KMS-11 (cell line): ENCODE measurements at regions not wholly inside any gene's neighbourhood (a gene's known extent, or its start where the extent isn't known, plus 50 kb on each side); places are given as distances from the start of the nearest gene placed in this dataset.

Experiments
- H2AFZ ChIP-seq: fragments of 200-600 bp; sonication (generic); 2 replicates; pipeline ENCODE4 v1.6.1; 2016; ENCODE audit warnings: antibody characterized with exemption, mixed run types, low read depth
- H3K27ac ChIP-seq: fragments of 200-600 bp; sonication (generic); 2 replicates; pipeline ENCODE4 v1.6.1; 2016; ENCODE audit warnings: mild to moderate bottlenecking, mixed run types
- H3K27me3 ChIP-seq: fragments of 200-600 bp; sonication (generic); 2 replicates; pipeline ENCODE4 v1.6.1; 2017; ENCODE audit warnings: mild to moderate bottlenecking, low read depth, mixed run types, moderate library complexity; ENCODE audit not compliant: insufficient read depth
- H3K36me3 ChIP-seq: fragments of 200-600 bp; sonication (generic); 2 replicates; pipeline ENCODE4 v1.6.1; 2017; ENCODE audit warnings: mild to moderate bottlenecking, mixed run types; ENCODE audit not compliant: insufficient read depth
- H3K4me1 ChIP-seq: fragments of 200-600 bp; sonication (generic); 2 replicates; pipeline ENCODE4 v1.6.1; 2016; ENCODE audit warnings: mild to moderate bottlenecking, low read depth, mixed run types; ENCODE audit not compliant: poor library complexity, severe bottlenecking
- H3K4me2 ChIP-seq: fragments of 200-600 bp; sonication (generic); 2 replicates; pipeline ENCODE4 v1.7.0; 2016; ENCODE audit warnings: mild to moderate bottlenecking, mixed run types
- H3K4me3 ChIP-seq: fragments of 200-600 bp; sonication (generic); IDR thresholded peaks from 2 replicates; pipeline ENCODE4 v1.6.1; 2017; ENCODE audit warnings: low read depth, low read length, mixed read lengths; ENCODE audit not compliant: insufficient read depth
- H3K79me2 ChIP-seq: fragments of 200-600 bp; sonication (generic); 2 replicates; pipeline ENCODE4 v1.6.1; 2016; ENCODE audit warnings: low read depth, mixed run types; ENCODE audit not compliant: insufficient read depth
- H3K9ac ChIP-seq: fragments of 200-600 bp; sonication (generic); 2 replicates; pipeline ENCODE4 v1.6.1; 2016; ENCODE audit warnings: mild to moderate bottlenecking, mixed run types
- H4K20me1 ChIP-seq: fragments of 200-600 bp; sonication (generic); 2 replicates; pipeline ENCODE4 v1.6.1; 2016; ENCODE audit warnings: mild to moderate bottlenecking, mixed run types; ENCODE audit not compliant: insufficient read depth
- CTCF ChIP-seq: fragments of 200-600 bp; sonication (generic); conservative IDR thresholded peaks from 2 replicates; pipeline ENCODE4 v1.6.1; 2017; ENCODE audit warnings: low read depth, mild to moderate bottlenecking, antibody characterized with exemption, low read length, moderate library complexity, mixed read lengths

GRCh38 chr9:107106416-107106815, 176.7 kb upstream of the RAD23B start:
- no peak overlapping the region for H3K9ac ChIP-seq
- no peak for TF ChIP-seq CTCF
- H3K27me3 ChIP-seq, result no peaks in the 10 kb centered on the region
- H3K4me1 ChIP-seq, result no peaks in the 10 kb centered on the region
- H3K27ac ChIP-seq, result no peak overlapping the region
- no peak overlapping the region for H2AFZ ChIP-seq
- no peak overlapping the region for H3K4me3 ChIP-seq
- H3K79me2 ChIP-seq, result no peaks in the 10 kb centered on the region
- H4K20me1 ChIP-seq, result no peaks in the 10 kb centered on the region
- no peaks in the 10 kb centered on the region for H3K36me3 ChIP-seq
- no peak overlapping the region for H3K4me2 ChIP-seq

DNA sequence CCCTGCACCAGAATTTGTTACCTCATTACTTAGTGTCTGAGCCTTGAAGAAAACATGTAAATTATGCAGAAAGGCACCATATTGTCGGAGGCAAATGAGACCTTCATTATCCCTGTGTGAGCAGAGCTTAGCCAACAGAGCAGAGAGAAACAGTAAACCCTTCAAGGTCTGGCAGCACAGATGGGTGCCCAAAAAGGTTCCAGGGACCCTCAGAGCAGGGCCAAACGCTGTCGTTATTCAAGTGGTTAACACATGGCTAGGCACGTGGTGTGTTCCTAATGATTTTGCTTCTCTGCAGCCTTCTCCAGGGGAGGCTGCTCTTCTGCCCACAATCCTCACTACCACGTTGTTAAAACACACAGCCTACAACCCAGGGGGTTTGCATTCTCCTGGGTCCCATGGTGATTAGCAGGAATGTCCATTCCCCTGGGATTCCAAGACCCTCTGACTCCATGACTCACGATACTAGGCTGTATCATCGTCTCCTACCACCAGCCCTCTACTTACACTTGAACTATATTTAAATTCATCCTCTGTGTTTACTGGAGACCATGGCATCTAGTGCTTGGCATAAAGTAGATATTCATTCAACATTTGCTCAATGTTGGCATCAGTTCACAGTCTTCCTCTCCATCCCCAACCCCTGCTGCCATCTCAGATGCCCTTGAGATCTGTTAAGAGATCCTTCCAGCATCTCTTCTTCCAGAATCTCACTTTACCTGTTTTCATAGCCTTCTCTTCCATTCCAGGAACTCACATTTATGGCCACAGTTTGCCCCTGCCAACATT, 174.5 kb upstream of the RAD23B start:
- no peak for TF ChIP-seq CTCF
- H3K27ac ChIP-seq, result no peak overlapping the region
- H3K4me3 ChIP-seq, result no peak overlapping the region
- no peak overlapping the region for H2AFZ ChIP-seq
- no peaks in the 10 kb centered on the region for H3K79me2 ChIP-seq
- no peaks in the 10 kb centered on the region for H3K4me1 ChIP-seq
- no peaks in the 10 kb centered on the region for H3K36me3 ChIP-seq
- no peaks in the 10 kb centered on the region for H4K20me1 ChIP-seq
- H3K27me3 ChIP-seq, result no peaks in the 10 kb centered on the region
- no peak overlapping the region for H3K9ac ChIP-seq
- no peak overlapping the region for H3K4me2 ChIP-seq

GRCh38 chr9:107109324-107109723, 173.8 kb upstream of the RAD23B start:
- Histone ChIP-seq H3K79me2 (no peaks in the 10 kb centered on the region), H4K20me1 (no peaks in the 10 kb centered on the region), H3K4me3 (no peak overlapping the region), H3K27ac (no peak overlapping the region), H3K27me3 (no peaks in the 10 kb centered on the region), H3K9ac (no peak overlapping the region), H3K4me1 (no peaks in the 10 kb centered on the region), H2AFZ (no peak overlapping the region), H3K36me3 (no peaks in the 10 kb centered on the region), H3K4me2 (no peak overlapping the region)
- no peak for TF ChIP-seq CTCF

GRCh38 chr9:107110153-107110552, 172.9 kb upstream of the RAD23B start:
- Histone ChIP-seq H3K4me1 (no peaks in the 10 kb centered on the region), H3K4me3 (no peak overlapping the region), H3K36me3 (no peaks in the 10 kb centered on the region), H3K79me2 (no peaks in the 10 kb centered on the region), H2AFZ (no peak overlapping the region), H3K27ac (no peak overlapping the region), H3K9ac (no peak overlapping the region), H4K20me1 (no peaks in the 10 kb centered on the region), H3K27me3 (no peaks in the 10 kb centered on the region), H3K4me2 (no peak overlapping the region)
- no peak for TF ChIP-seq CTCF
